ENCODE measurements at regions not wholly inside any gene's neighbourhood (a gene's known extent, or its start where the extent isn't known, plus 50 kb on each side); places are given as distances from the start of the nearest gene placed in this dataset.

- ATAC-seq, result no peak
- peaks cover 3 to 13% (median 7%) of the 10 kb centered on the region in 5 donors for H3K27me3 Mint-ChIP-seq
- no peaks in the 10 kb centered on the region for H3K9me3 Mint-ChIP-seq
- H3K4me1 Mint-ChIP-seq, result peaks cover 0 to 2% (median 0%) of the 10 kb centered on the region in 7 donors
- ChIA-PET CTCF (no interaction called here), POLR2A (no interaction called here)
- intact Hi-C loops (cut with micrococcal nuclease), result no loop called here
- H3K36me3 Mint-ChIP-seq, result no peaks in the 10 kb centered on the region
- H3K36me3 ChIP-seq (ENCODE audit: control insufficient read depth in 2 of 3, insufficient read depth in 3 of 3, low read length in 3 of 3), result no peaks in the 10 kb centered on the region
- H3K9me3 ChIP-seq (ENCODE audit: control insufficient read depth in 2 of 3, low read length in 3 of 3), result no peaks in the 10 kb centered on the region
- H3K4me3 ChIP-seq (ENCODE audit: low read length), result no peak overlapping the region
- DNase-seq, result no peak
- no peaks in the 10 kb centered on the region for H3K27me3 ChIP-seq (ENCODE audit: control insufficient read depth in 2 of 2, insufficient read depth in 2 of 2, low read length in 2 of 2)
- no peak overlapping the region for H3K27ac Mint-ChIP-seq
- no peak overlapping the region for H3K4me3 Mint-ChIP-seq
- no peaks in the 10 kb centered on the region for H3K4me1 ChIP-seq (ENCODE audit: control insufficient read depth in 2 of 2, insufficient read depth in 2 of 2, low read length in 2 of 2)
- no peak overlapping the region for H3K27ac ChIP-seq (ENCODE audit: low read depth, low read length)
These were observed 85.6 kb upstream of the PTPRK start for GRCh38 chr6:128605961-128606360.

- Mint-ChIP-seq H3K36me3 (no peaks in the 10 kb centered on the region), H3K4me3 (no peak overlapping the region), H3K9me3 (no peaks in the 10 kb centered on the region), H3K4me1 (peaks cover 0 to 17% (median 0%) of the 10 kb centered on the region in 7 donors), H3K27me3 (peaks cover 3 to 18% (median 9%) of the 10 kb centered on the region in 5 donors), H3K27ac (no peak overlapping the region)
- ChIA-PET POLR2A (no interaction called here), CTCF (no interaction called here)
- Histone ChIP-seq H3K9me3 (ENCODE audit: control insufficient read depth in 2 of 3, low read length in 3 of 3) (no peaks in the 10 kb centered on the region), H3K27ac (ENCODE audit: low read depth, low read length) (no peak overlapping the region), H3K36me3 (ENCODE audit: control insufficient read depth in 2 of 3, insufficient read depth in 3 of 3, low read length in 3 of 3) (no peaks in the 10 kb centered on the region), H3K4me3 (ENCODE audit: low read length) (no peak overlapping the region), H3K4me1 (ENCODE audit: control insufficient read depth in 2 of 2, insufficient read depth in 2 of 2, low read length in 2 of 2) (no peaks in the 10 kb centered on the region), H3K27me3 (ENCODE audit: control insufficient read depth in 2 of 2, insufficient read depth in 2 of 2, low read length in 2 of 2) (no peaks in the 10 kb centered on the region)
- no peak for ATAC-seq
- DNase-seq, result no peak
- intact Hi-C loops (cut with micrococcal nuclease), result no loop called here
These were observed 80.7 kb upstream of the PTPRK start for GRCh38 chr6:128601060-128601459.

DNA sequence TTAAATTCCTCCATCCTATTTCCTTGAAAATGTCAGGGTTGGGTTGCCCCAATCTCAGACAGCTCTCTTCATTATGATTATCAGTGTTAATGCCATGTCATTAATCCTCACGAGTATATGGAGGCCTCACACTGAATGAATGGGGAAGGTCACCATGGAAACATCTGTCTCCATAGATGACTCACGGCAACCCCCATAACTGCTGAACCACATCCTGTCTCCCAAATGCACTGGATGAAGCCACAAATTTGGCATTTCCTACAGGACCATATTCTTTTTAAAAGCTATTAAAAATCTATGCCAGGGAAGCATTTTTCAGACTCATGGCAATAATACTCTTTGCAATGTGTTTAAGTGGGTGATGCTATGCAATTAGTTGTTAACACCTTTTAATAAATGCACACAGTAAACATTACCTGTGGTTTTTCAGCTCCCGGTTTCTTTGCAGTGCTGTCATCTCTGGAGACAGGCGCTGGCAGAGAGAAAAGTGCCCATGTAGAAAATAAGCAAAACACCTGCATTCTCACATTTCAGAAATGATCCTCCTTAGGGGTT lies 80.1 kb upstream of the PTPRK start:
- H3K9me3 ChIP-seq (ENCODE audit: control insufficient read depth in 2 of 3, low read length in 3 of 3), result no peaks in the 10 kb centered on the region
- POLR2A ChIA-PET, result interaction anchor here (0.6 kb wide), 1 partner anchor 1158 kb away, joined by 3 read pairs; no protein-coding TSS in a partner anchor
- H3K27me3 ChIP-seq (ENCODE audit: control insufficient read depth in 2 of 2, insufficient read depth in 2 of 2, low read length in 2 of 2), result no peaks in the 10 kb centered on the region
- no peak overlapping the region for H3K27ac ChIP-seq (ENCODE audit: low read depth, low read length)
- CTCF ChIA-PET, result no interaction called here
- intact Hi-C loops (cut with micrococcal nuclease), result no loop called here
- no peak overlapping the region for H3K4me3 ChIP-seq (ENCODE audit: low read length)
- DNase-seq (no peak), ATAC-seq (no peak)
- no peaks in the 10 kb centered on the region for H3K9me3 Mint-ChIP-seq
- no peaks in the 10 kb centered on the region for H3K36me3 Mint-ChIP-seq
- no peak overlapping the region for H3K4me3 Mint-ChIP-seq
- H3K36me3 ChIP-seq (ENCODE audit: control insufficient read depth in 2 of 3, insufficient read depth in 3 of 3, low read length in 3 of 3), result no peaks in the 10 kb centered on the region
- H3K4me1 ChIP-seq (ENCODE audit: control insufficient read depth in 2 of 2, insufficient read depth in 2 of 2, low read length in 2 of 2), result no peaks in the 10 kb centered on the region
- H3K27ac Mint-ChIP-seq, result no peak overlapping the region
- H3K27me3 Mint-ChIP-seq, result peaks cover 5 to 18% (median 9%) of the 10 kb centered on the region in 5 donors
- peaks cover 0 to 17% (median 0%) of the 10 kb centered on the region in 7 donors for H3K4me1 Mint-ChIP-seq

DNA sequence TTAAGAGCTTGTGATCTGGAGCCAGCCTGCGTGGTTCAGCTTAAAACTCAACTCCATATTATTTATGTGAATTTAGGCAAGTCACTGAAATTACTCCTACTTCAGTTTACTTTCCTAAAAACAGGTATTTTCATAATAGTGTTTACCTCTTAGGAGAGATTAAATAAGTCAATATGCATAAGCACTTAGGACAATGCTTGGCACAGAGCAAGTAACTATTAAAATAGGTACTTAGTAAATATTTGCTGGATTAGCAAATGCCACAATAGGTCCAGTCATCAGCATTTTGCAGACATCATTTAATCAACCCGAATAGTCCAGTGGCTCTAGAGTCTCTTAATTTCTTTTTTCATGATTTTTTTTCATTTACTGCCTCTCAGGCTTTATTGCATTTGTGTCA lies 78.6 kb upstream of the PTPRK start:
- peaks cover 4 to 17% (median 9%) of the 10 kb centered on the region in 5 donors for H3K27me3 Mint-ChIP-seq
- DNase-seq, result no peak
- Histone ChIP-seq H3K27me3 (ENCODE audit: control insufficient read depth in 2 of 2, insufficient read depth in 2 of 2, low read length in 2 of 2) (no peaks in the 10 kb centered on the region), H3K9me3 (ENCODE audit: control insufficient read depth in 2 of 3, low read length in 3 of 3) (no peaks in the 10 kb centered on the region), H3K36me3 (ENCODE audit: control insufficient read depth in 2 of 3, insufficient read depth in 3 of 3, low read length in 3 of 3) (no peaks in the 10 kb centered on the region), H3K4me3 (ENCODE audit: low read length) (no peak overlapping the region), H3K4me1 (ENCODE audit: control insufficient read depth in 2 of 2, insufficient read depth in 2 of 2, low read length in 2 of 2) (no peaks in the 10 kb centered on the region), H3K27ac (ENCODE audit: low read depth, low read length) (no peak overlapping the region)
- no peaks in the 10 kb centered on the region for H3K9me3 Mint-ChIP-seq
- no peak overlapping the region for H3K27ac Mint-ChIP-seq
- H3K36me3 Mint-ChIP-seq, result no peaks in the 10 kb centered on the region
- no peak overlapping the region for H3K4me3 Mint-ChIP-seq
- CTCF ChIA-PET, result no interaction called here
- intact Hi-C loops (cut with micrococcal nuclease), result no loop called here
- ATAC-seq, result no peak
- POLR2A ChIA-PET, result interaction anchor here (0.7 kb wide), 1 partner anchor 1563 kb away, joined by 3 read pairs; no protein-coding TSS in a partner anchor
- peaks cover 0 to 17% (median 0%) of the 10 kb centered on the region in 7 donors for H3K4me1 Mint-ChIP-seq

GRCh38 chr6:128598571-128598970 lies 78.2 kb upstream of the PTPRK start:
- Mint-ChIP-seq H3K27me3 (peaks cover 4 to 12% (median 9%) of the 10 kb centered on the region in 5 donors), H3K4me3 (no peak overlapping the region), H3K36me3 (no peaks in the 10 kb centered on the region), H3K27ac (no peak overlapping the region), H3K4me1 (peaks cover 0 to 17% (median 0%) of the 10 kb centered on the region in 7 donors), H3K9me3 (no peaks in the 10 kb centered on the region)
- intact Hi-C loops (cut with micrococcal nuclease), result no loop called here
- no peaks in the 10 kb centered on the region for H3K4me1 ChIP-seq (ENCODE audit: control insufficient read depth in 2 of 2, insufficient read depth in 2 of 2, low read length in 2 of 2)
- no peaks in the 10 kb centered on the region for H3K36me3 ChIP-seq (ENCODE audit: control insufficient read depth in 2 of 3, insufficient read depth in 3 of 3, low read length in 3 of 3)
- no peaks in the 10 kb centered on the region for H3K27me3 ChIP-seq (ENCODE audit: control insufficient read depth in 2 of 2, insufficient read depth in 2 of 2, low read length in 2 of 2)
- POLR2A ChIA-PET, result interaction anchor here (0.7 kb wide), 1 partner anchor 1562 kb away, joined by 3 read pairs; no protein-coding TSS in a partner anchor
- H3K27ac ChIP-seq (ENCODE audit: low read depth, low read length), result no peak overlapping the region
- H3K4me3 ChIP-seq (ENCODE audit: low read length), result no peak overlapping the region
- CTCF ChIA-PET, result no interaction called here
- ATAC-seq, result no peak
- no peaks in the 10 kb centered on the region for H3K9me3 ChIP-seq (ENCODE audit: control insufficient read depth in 2 of 3, low read length in 3 of 3)
- no peak for DNase-seq

- no peak overlapping the region for H3K27ac ChIP-seq (ENCODE audit: low read depth, low read length)
- DNase-seq, result no peak
- ATAC-seq, result no peak
- ChIA-PET CTCF (no interaction called here), POLR2A (no interaction called here)
- H3K9me3 ChIP-seq (ENCODE audit: control insufficient read depth in 2 of 3, low read length in 3 of 3), result no peaks in the 10 kb centered on the region
- intact Hi-C loops (cut with micrococcal nuclease), result no loop called here
- Mint-ChIP-seq H3K4me3 (no peak overlapping the region), H3K9me3 (no peaks in the 10 kb centered on the region), H3K4me1 (peaks cover 0 to 17% (median 0%) of the 10 kb centered on the region in 7 donors), H3K27ac (no peak overlapping the region), H3K36me3 (no peaks in the 10 kb centered on the region), H3K27me3 (peaks cover 4 to 12% (median 9%) of the 10 kb centered on the region in 5 donors)
- H3K4me1 ChIP-seq (ENCODE audit: control insufficient read depth in 2 of 2, insufficient read depth in 2 of 2, low read length in 2 of 2), result no peaks in the 10 kb centered on the region
- no peaks in the 10 kb centered on the region for H3K27me3 ChIP-seq (ENCODE audit: control insufficient read depth in 2 of 2, insufficient read depth in 2 of 2, low read length in 2 of 2)
- H3K36me3 ChIP-seq (ENCODE audit: control insufficient read depth in 2 of 3, insufficient read depth in 3 of 3, low read length in 3 of 3), result no peaks in the 10 kb centered on the region
- H3K4me3 ChIP-seq (ENCODE audit: low read length), result no peak overlapping the region
These were observed 77.6 kb upstream of the PTPRK start for GRCh38 chr6:128597956-128598355.

DNA sequence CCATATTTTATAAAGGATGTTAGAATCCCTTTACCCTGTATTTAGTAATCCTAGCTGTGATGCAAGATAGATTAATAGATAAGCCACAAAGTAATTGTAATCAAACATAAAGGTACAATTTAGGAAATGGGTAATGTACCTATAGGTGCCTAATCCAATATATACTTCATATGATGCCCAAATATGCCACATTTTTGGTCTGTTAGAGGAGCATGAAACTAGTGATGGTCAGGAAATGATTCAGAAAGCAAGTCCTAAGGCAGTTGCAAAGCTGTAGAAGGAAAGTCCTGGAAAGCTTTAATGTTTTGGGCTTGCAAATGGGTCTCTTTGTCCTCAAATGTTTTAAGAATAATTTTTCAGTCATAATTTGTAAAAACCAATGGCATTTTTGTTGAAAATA lies 76.6 kb upstream of the PTPRK start:
- ChIA-PET POLR2A (no interaction called here), CTCF (no interaction called here)
- H3K4me1 Mint-ChIP-seq, result peaks cover 0 to 17% (median 0%) of the 10 kb centered on the region in 7 donors
- no peak overlapping the region for H3K27ac ChIP-seq (ENCODE audit: low read depth, low read length)
- no peak overlapping the region for H3K27ac Mint-ChIP-seq
- H3K4me1 ChIP-seq (ENCODE audit: control insufficient read depth in 2 of 2, insufficient read depth in 2 of 2, low read length in 2 of 2), result no peaks in the 10 kb centered on the region
- no peaks in the 10 kb centered on the region for H3K36me3 Mint-ChIP-seq
- H3K27me3 ChIP-seq (ENCODE audit: control insufficient read depth in 2 of 2, insufficient read depth in 2 of 2, low read length in 2 of 2), result no peaks in the 10 kb centered on the region
- intact Hi-C loops (cut with micrococcal nuclease), result no loop called here
- ATAC-seq (no peak), DNase-seq (no peak)
- no peaks in the 10 kb centered on the region for H3K36me3 ChIP-seq (ENCODE audit: control insufficient read depth in 2 of 3, insufficient read depth in 3 of 3, low read length in 3 of 3)
- H3K27me3 Mint-ChIP-seq, result peaks cover 4 to 9% (median 7%) of the 10 kb centered on the region in 5 donors
- H3K4me3 ChIP-seq (ENCODE audit: low read length), result no peak overlapping the region
- peaks cover 0 to under 1% (median 0%) of the 10 kb centered on the region in 11 donors for H3K9me3 Mint-ChIP-seq
- H3K9me3 ChIP-seq (ENCODE audit: control insufficient read depth in 2 of 3, low read length in 3 of 3), result no peaks in the 10 kb centered on the region
- H3K4me3 Mint-ChIP-seq, result no peak overlapping the region

All from naive thymus-derived CD4-positive, alpha-beta T cell (primary cell).